HepG2 (cell line): ENCODE measurements at regions not wholly inside any gene's neighbourhood (a gene's known extent, or its start where the extent isn't known, plus 50 kb on each side); places are given as distances from the start of the nearest gene placed in this dataset.

Experiments used
- ATAC-seq: fragments of 200-7000 bp; cut with Tn5 transposase; 3 replicates; pipeline ENCODE4 v1.9.1; 2020; ENCODE audit warnings: mild to moderate bottlenecking, moderate library complexity
- BruUV-seq: library from RNA; stranded (reverse); fragments of 400-500 nt; replicated peaks from 2 replicates; lab custom pipeline; 2021; lab: Mats Ljungman, UMichigan
- CTCF ChIA-PET: fragments of 300-600 bp; formaldehyde crosslinking; extraction: SDS; loops from one replicate; lab custom pipeline; 2021; ENCODE audit warnings: low total read pairs, inconsistent platforms, low intra/inter-chr PET ratio; lab: Yijun Ruan, JAX
- POLR2A ChIA-PET: fragments of 350-600 bp; sonication (Branson Sonifier 250); formaldehyde crosslinking; loops from one replicate; lab custom pipeline; 2020; ENCODE audit warnings: antibody characterized with exemption, inconsistent platforms; lab: Yijun Ruan, JAX
- DNase-seq: peaks from one replicate; pipeline ENCODE4 v3.0.0-alpha.2; 2015; ENCODE audit warnings: low spot score
- FAIRE-seq: peaks from 3 replicates; lab custom pipeline; 2011; peaks lifted over from hg19 to GRCh38; lab: Jason Lieb, UNC
- H2AFZ ChIP-seq: one replicate; pipeline ENCODE4 v1.6.1; 2011; ENCODE audit warnings: low read length, inconsistent platforms
- H3K27ac ChIP-seq: fragments of 300-600 bp; 3 replicates; pipeline ENCODE4 v1.8.0; 2011; ENCODE audit warnings: mixed run types, mild to moderate bottlenecking, mixed read lengths, low read length, inconsistent platforms; ENCODE audit not compliant: insufficient read depth; ENCODE audit errors: extremely low read length
- H3K27me3 ChIP-seq, 2 experiments: fragments of 200-600 bp in 1 of 2; 2 replicates in 1 of 2; 3 replicates in 1 of 2; pipeline versions ENCODE4 v1.6.0 to v1.8.0; 2011; ENCODE audit warnings: low read length in 2 of 2, mild to moderate bottlenecking in 2 of 2, moderate library complexity in 2 of 2, inconsistent platforms in 1 of 2; ENCODE audit not compliant: insufficient read depth in 2 of 2, control insufficient read depth in 1 of 2
- H3K36me3 ChIP-seq, 2 experiments: fragments of 200-600 bp in 1 of 2; replicated peaks in 1 of 2; 2 replicates in 1 of 2; 3 replicates in 1 of 2; pipeline versions ENCODE4 v1.5.1 to v1.8.0; 2011; ENCODE audit warnings: low read length in 2 of 2, inconsistent platforms in 1 of 2; ENCODE audit not compliant: insufficient read depth in 2 of 2, control insufficient read depth in 1 of 2
- H3K4me1 ChIP-seq: 2 replicates; pipeline ENCODE4 v1.5.1; 2012; ENCODE audit warnings: low read length, inconsistent platforms; ENCODE audit not compliant: insufficient read depth
- H3K4me2 ChIP-seq: 2 replicates; pipeline ENCODE4 v1.6.0; 2011; ENCODE audit warnings: low read depth, low read length, inconsistent platforms
- H3K4me3 ChIP-seq, 3 experiments: fragments of 200-600 bp in 1 of 3; sonication (generic), shearing (Covaris generic) in 1 of 3; replicated peaks in 1 of 3; 2 replicates each; pipeline ENCODE4 v1.5.1; 2011 to 2016; ENCODE audit warnings: low read length in 3 of 3, inconsistent platforms in 2 of 3, low read depth in 2 of 3, mild to moderate bottlenecking in 2 of 3, control low read depth in 1 of 3, mixed read lengths in 1 of 3; ENCODE audit not compliant: insufficient read depth in 1 of 3
- H3K79me2 ChIP-seq: one replicate; pipeline ENCODE4 v1.6.1; 2011; ENCODE audit warnings: low read length, inconsistent platforms; ENCODE audit not compliant: insufficient read depth
- H3K9ac ChIP-seq: 2 replicates; pipeline ENCODE4 v1.6.0; 2011; ENCODE audit warnings: mild to moderate bottlenecking, low read depth, low read length, inconsistent platforms; ENCODE audit not compliant: insufficient read depth
- H3K9me3 ChIP-seq: 2 replicates; pipeline ENCODE4 v1.5.1; 2012; ENCODE audit warnings: mild to moderate bottlenecking, low read length
- H4K20me1 ChIP-seq: 2 replicates; pipeline ENCODE4 v1.6.0; 2011; ENCODE audit warnings: inconsistent platforms, mild to moderate bottlenecking, low read length, moderate library complexity; ENCODE audit not compliant: insufficient read depth
- CENPX ChIP-seq: sonication (generic); formaldehyde crosslinking; IDR thresholded peaks from 2 replicates; pipeline ENCODE4 v1.9.0; 2021; ENCODE audit warnings: mild to moderate bottlenecking, missing genetic modification reagents, moderate library complexity
- CREB1 ChIP-seq, 2 experiments: fragments of 450-650 bp in 1 of 2; IDR thresholded peaks; 2 replicates each; pipeline ENCODE4 v1.6.1; 2016 to 2017; ENCODE audit warnings: control low read depth in 1 of 2, mild to moderate bottlenecking in 1 of 2, missing compliant biosample characterization in 1 of 2, missing genetic modification characterization in 1 of 2
- GABPA ChIP-seq, 2 experiments: IDR thresholded peaks; 2 replicates each; pipeline ENCODE4 v1.6.1; 2011 to 2016; ENCODE audit warnings: low read depth in 2 of 2, low read length in 1 of 2, missing biosample characterization in 1 of 2, missing genetic modification characterization in 1 of 2
- HCFC1 ChIP-seq: fragments of 150-350 bp; IDR thresholded peaks from 2 replicates; pipeline ENCODE4 v1.6.1; 2014; ENCODE audit warnings: low read depth, low read length
- MEF2D ChIP-seq: sonication (generic); formaldehyde crosslinking; IDR thresholded peaks from 2 replicates; pipeline ENCODE4 v1.5.1; 2020; ENCODE audit warnings: mild to moderate bottlenecking, missing genetic modification reagents
- MYNN ChIP-seq: sonication (generic); formaldehyde crosslinking; IDR thresholded peaks from 2 replicates; pipeline ENCODE4 v1.4.0; 2020; ENCODE audit warnings: mild to moderate bottlenecking, low read depth, missing genetic modification reagents
- ZNF256 ChIP-seq: sonication (generic); formaldehyde crosslinking; conservative IDR thresholded peaks from 2 replicates; pipeline ENCODE4 v1.4.0; 2020; ENCODE audit warnings: missing genetic modification reagents
- ZSCAN31 ChIP-seq: sonication (generic); formaldehyde crosslinking; IDR thresholded peaks from 2 replicates; pipeline ENCODE4 v1.5.0; 2020; ENCODE audit warnings: low read depth, mild to moderate bottlenecking, missing genetic modification reagents
- WGBS: methylation state at CpG from one replicate; pipeline ENCODE4 v1.1.6; 2017; ENCODE audit warnings: low lambda C conversion rate; 5-methylcytosine and 5-hydroxymethylcytosine counted together
- in situ Hi-C: cut with HindIII; loops from 2 replicates; pipeline ENCODE4 v1.10.0; 2017; ENCODE audit warnings: low pct_unique_long_range_greater_than_20kb; ENCODE audit not compliant: extremely low pct_ligation_motif_present
- intact Hi-C: fragments of 100-400 bp; cut with micrococcal nuclease; formaldehyde crosslinking; loops from one replicate; pipeline ENCODE4 v1.10.0; 2022; ENCODE audit not compliant: unreplicated experiment

DNA sequence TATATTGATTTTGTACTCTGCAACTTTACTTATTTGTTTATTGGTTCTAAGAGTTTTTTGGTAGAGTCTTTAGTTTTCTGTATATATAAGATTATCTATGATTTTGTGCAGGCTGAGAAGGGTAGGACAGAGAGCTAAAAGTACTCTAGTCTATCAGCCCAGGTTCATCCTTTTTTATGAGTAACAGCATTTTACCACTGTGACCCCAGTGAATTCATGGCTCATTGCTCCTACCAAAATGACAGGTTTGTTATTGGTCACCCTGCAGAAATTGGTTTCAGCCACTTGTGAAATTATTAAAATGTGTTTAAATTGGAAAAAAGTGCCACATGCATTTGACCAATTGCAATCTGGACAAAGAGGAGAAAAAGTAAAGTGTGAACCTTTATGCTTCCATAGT lies 421.4 kb upstream of the DAB2 start:
- CTCF ChIA-PET, result no interaction called here

DNA sequence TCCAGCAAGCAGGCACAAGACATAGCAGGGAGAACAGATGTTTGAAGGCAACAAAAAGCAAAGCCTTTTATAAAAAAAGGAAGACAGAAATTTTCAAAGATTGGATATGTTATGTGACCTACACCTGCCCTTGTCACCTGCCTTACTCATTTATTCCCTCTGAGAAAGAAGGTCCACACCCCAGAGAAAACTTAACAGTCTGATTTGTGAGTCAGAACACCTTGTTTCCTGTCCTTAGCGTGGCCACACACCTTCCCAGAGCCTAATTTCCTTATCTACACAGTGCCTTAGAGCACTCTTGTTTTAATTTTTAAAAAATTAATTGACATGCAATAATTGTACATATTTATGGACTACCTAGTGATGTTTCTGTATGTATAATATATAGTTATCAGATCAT lies 419.0 kb upstream of the DAB2 start:
- BruUV-seq, result no TSS peak
- H4K20me1 ChIP-seq, result no peaks in the 10 kb centered on the region

More for the DNA sequence above, 421.4 kb upstream of the DAB2 start:
- POLR2A ChIA-PET, result no interaction called here
- Histone ChIP-seq H4K20me1 (no peaks in the 10 kb centered on the region), H3K36me3 (no peaks in the 10 kb centered on the region), H3K9me3 (0 out of 2 replicates have a peak, but pooled peaks cover 5% of the 10 kb centered on the region), H2AFZ (no peak overlapping the region), H3K4me3 (no peak overlapping the region), H3K27me3 (no peaks in the 10 kb centered on the region), H3K27ac (no peak overlapping the region), H3K79me2 (no peaks in the 10 kb centered on the region), H3K9ac (no peak overlapping the region), H3K4me2 (no peak overlapping the region), H3K4me1 (no peaks in the 10 kb centered on the region)
- intact Hi-C loops (no loop called here), in situ Hi-C loops (no loop called here)
- no peak for TF ChIP-seq ZNF256 (CRISPR knock-in tag)
- no peak for TF ChIP-seq MYNN (CRISPR knock-in tag)
- BruUV-seq, result no TSS peak
- no peak for DNase-seq
- ATAC-seq, result no peak
- no peak for FAIRE-seq

More for the DNA sequence above, 419.0 kb upstream of the DAB2 start:
- H3K27me3 ChIP-seq, result no peaks in the 10 kb centered on the region
- no peaks in the 10 kb centered on the region for H3K79me2 ChIP-seq
- DNase-seq (no peak), ATAC-seq (no peak)
- ChIA-PET POLR2A (no interaction called here), CTCF (no interaction called here)
- intact Hi-C loops, result no loop called here
- H3K9ac ChIP-seq, result no peak overlapping the region
- no peak overlapping the region for H3K4me3 ChIP-seq
- peaks cover 20% of the 10 kb centered on the region for H3K9me3 ChIP-seq
- no peaks in the 10 kb centered on the region for H3K36me3 ChIP-seq
- H3K4me2 ChIP-seq, result no peak overlapping the region
- H3K4me1 ChIP-seq, result no peaks in the 10 kb centered on the region
- no peak for TF ChIP-seq MEF2D (CRISPR knock-in tag)
- no peak for TF ChIP-seq HCFC1
- TF ChIP-seq CREB1 (IDR thresholded peaks at IDR 0.05), result no peak
- no peak for TF ChIP-seq CREB1 (CRISPR knock-in tag; IDR thresholded peaks at IDR 0.05)
- no peak for TF ChIP-seq CENPX (CRISPR knock-in tag)
- TF ChIP-seq ZSCAN31 (CRISPR knock-in tag), result no peak
- TF ChIP-seq GABPA (IDR thresholded peaks at IDR 0.05; ENCODE audit: low read depth, low read length), result no peak
- no peak for TF ChIP-seq GABPA (CRISPR knock-in tag; IDR thresholded peaks at IDR 0.05; ENCODE audit: low read depth)
- TF ChIP-seq, all 625 proteins: peak for 0
- in situ Hi-C loops, result no loop called here
- 5% methylated on average over 1 of the region's 1 CpG for WGBS
- H3K27ac ChIP-seq, result no peak overlapping the region
- FAIRE-seq, result no peak
- H2AFZ ChIP-seq, result no peak overlapping the region
